Activated CD4-positive, alpha-beta T cell treated with anti-CD3 and anti-CD28 coated beads, Interleukin-2, amount 10 ng/mL, durations not matched to agents 7 days and 5 days (primary cell): ENCODE measurements at regions not wholly inside any gene's neighbourhood (a gene's known extent, or its start where the extent isn't known, plus 50 kb on each side); places are given as distances from the start of the nearest gene placed in this dataset.
"Not testable (repeated sequence)": the region's sequence is repeated elsewhere in the genome, so short reads cannot be mapped to it uniquely, and the experiment has no call there.

Experiments used
- CTCF ChIA-PET: fragments of 350-600 bp; sonication (Branson Sonifier 250); formaldehyde crosslinking; loops from one replicate; lab custom pipeline; 2021; ENCODE audit warnings: antibody characterized with exemption; lab: Charles Lee
- POLR2A ChIA-PET: fragments of 350-600 bp; sonication (Branson Sonifier 250); formaldehyde crosslinking; loops from one replicate; lab custom pipeline; 2021; ENCODE audit warnings: antibody characterized with exemption; lab: Charles Lee
- DNase-seq: peaks from one replicate; pipeline ENCODE4 v3.0.0-alpha.2; 2020
- H3K27ac Mint-ChIP-seq: one replicate; pipeline ENCODE4 v1.8.0; 2021; ENCODE audit warnings: mild to moderate bottlenecking, moderate library complexity, mixed read lengths
- H3K27me3 Mint-ChIP-seq: one replicate; pipeline ENCODE4 v1.8.0; 2021; ENCODE audit warnings: mixed read lengths
- H3K36me3 Mint-ChIP-seq: one replicate; pipeline ENCODE4 v1.8.0; 2021; ENCODE audit warnings: low read depth, mixed read lengths
- H3K4me1 Mint-ChIP-seq: one replicate; pipeline ENCODE4 v1.8.0; 2021; ENCODE audit warnings: mixed read lengths
- H3K4me3 Mint-ChIP-seq: one replicate; pipeline ENCODE4 v1.8.0; 2021; ENCODE audit warnings: mild to moderate bottlenecking, moderate library complexity, mixed read lengths
- H3K9me3 Mint-ChIP-seq: one replicate; pipeline ENCODE4 v1.8.0; 2021; ENCODE audit warnings: mixed read lengths

DNA sequence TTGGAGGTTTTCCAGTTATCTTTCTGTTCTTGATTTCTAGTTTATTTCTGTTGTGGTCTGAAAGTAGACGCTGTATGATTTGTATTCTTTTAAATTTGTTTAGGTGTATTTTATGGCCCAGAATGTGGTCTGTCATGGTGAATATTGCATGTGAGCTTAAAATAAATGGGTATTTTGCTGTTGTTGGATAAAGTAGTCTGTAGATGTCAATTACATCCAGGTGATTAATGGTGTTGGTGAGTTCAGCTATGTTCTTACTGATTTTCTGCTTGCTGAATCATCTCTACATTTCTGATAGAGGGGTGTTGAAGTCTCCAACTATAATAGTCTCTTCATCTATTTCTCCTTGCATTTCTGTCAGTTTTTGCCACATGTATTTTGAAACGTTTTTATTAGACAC lies 383.3 kb upstream of the SGO1 start:
- Mint-ChIP-seq H3K36me3 (no peaks in the 10 kb centered on the region), H3K27me3 (no peaks in the 10 kb centered on the region)
- POLR2A ChIA-PET, result no interaction called here

DNA sequence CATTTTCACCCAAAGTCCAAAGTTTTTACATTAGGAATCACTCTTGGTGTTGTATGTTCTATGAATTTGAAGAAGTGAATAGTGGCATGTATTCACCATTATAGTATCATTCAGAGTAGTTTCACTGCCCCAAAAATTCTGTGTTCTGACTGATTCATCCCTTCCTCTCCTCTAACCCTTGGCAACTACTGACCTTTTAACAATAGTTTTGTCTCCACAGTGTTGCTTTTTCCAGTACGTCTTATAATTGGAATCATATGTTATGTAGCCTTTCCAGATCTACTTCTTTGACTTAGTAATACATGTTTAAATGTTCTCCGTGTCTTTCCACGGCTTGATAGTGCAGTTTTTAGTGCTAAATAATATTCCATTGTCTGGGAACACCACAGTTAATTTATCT lies 379.0 kb upstream of the SGO1 start:
- H3K27ac Mint-ChIP-seq, result no peak overlapping the region
- no peak overlapping the region for H3K4me3 Mint-ChIP-seq
- H3K9me3 Mint-ChIP-seq, result peaks cover 3% of the 10 kb centered on the region
- H3K4me1 Mint-ChIP-seq, result no peaks in the 10 kb centered on the region
- no peaks in the 10 kb centered on the region for H3K36me3 Mint-ChIP-seq
- ChIA-PET POLR2A (no interaction called here), CTCF (no interaction called here)
- DNase-seq, result no peak
- H3K27me3 Mint-ChIP-seq, result no peaks in the 10 kb centered on the region

More for the DNA sequence above, 383.3 kb upstream of the SGO1 start:
- CTCF ChIA-PET, result no interaction called here
- no peak overlapping the region for H3K27ac Mint-ChIP-seq
- no peak overlapping the region for H3K4me3 Mint-ChIP-seq
- no peaks in the 10 kb centered on the region for H3K4me1 Mint-ChIP-seq
- no peaks in the 10 kb centered on the region for H3K9me3 Mint-ChIP-seq
- no peak for DNase-seq

DNA sequence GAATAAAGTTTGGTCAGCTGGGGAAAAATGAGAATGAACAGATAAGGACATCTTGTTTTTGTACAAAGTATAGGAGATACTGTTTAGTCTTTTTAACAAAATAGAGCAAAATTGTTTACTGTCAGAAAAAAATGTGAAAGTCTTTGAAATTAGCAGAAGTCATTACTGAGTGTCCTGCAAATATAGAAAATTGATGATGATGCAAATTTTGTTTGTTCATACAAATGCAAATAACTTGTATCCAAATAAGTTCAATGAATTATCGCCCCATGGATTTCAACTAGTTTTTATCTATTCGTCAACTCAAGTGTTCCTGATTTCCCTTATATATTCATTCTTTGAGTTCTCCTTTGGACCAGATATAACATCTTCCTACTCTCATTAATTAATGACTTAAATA lies 378.0 kb upstream of the SGO1 start:
- Mint-ChIP-seq H3K36me3 (no peaks in the 10 kb centered on the region), H3K4me1 (no peaks in the 10 kb centered on the region), H3K9me3 (peaks cover 3% of the 10 kb centered on the region), H3K27me3 (no peaks in the 10 kb centered on the region), H3K4me3 (no peak overlapping the region), H3K27ac (no peak overlapping the region)
- DNase-seq, result no peak
- CTCF ChIA-PET, result no interaction called here
- POLR2A ChIA-PET, result no interaction called here

DNA sequence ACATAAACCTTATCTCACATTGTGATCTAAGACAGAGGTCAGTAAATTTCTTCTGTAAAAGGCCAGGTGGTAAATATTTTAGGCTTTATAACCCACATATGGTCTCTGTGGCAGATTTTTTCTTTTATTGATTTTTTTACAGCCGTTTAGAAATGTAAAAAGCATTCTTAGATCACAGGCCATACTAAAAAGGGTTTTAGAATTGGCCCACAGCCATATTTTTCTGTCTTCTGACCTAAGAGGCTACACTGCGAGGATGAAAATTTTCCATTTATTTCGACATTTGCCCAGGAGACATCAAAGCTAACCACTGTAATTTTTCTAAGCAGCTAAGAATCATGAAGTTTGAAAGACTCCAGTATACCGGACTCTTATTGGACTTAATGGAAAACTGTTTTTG lies 377.2 kb upstream of the SGO1 start:
- peaks cover 3% of the 10 kb centered on the region for H3K9me3 Mint-ChIP-seq
- H3K36me3 Mint-ChIP-seq, result no peaks in the 10 kb centered on the region
- H3K4me1 Mint-ChIP-seq, result no peaks in the 10 kb centered on the region
- H3K27ac Mint-ChIP-seq, result no peak overlapping the region
- DNase-seq, result no peak
- POLR2A ChIA-PET, result no interaction called here
- no peak overlapping the region for H3K4me3 Mint-ChIP-seq
- CTCF ChIA-PET, result no interaction called here
- H3K27me3 Mint-ChIP-seq, result no peaks in the 10 kb centered on the region

DNA sequence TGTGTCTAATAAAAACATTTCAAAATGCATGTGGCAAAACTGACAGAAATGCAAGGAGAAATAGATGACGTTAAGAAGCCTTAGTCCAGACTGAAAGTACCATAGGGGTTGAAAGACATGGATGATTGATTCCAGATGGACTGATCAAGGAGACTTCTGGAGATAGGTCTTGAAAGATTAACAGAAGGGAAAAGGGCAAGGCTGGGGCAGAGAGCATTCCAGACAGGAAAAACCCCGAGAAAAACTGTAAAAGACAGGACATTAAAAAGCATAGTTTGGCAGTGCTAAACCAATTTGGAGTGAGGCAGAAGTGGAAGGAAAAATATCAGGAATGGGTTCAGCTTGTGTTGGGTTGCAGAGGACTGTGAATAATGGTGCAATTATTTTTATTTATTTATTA lies 375.2 kb upstream of the SGO1 start:
- H3K4me1 Mint-ChIP-seq, result no peaks in the 10 kb centered on the region
- POLR2A ChIA-PET, result no interaction called here
- no peak for DNase-seq
- no peaks in the 10 kb centered on the region for H3K36me3 Mint-ChIP-seq
- CTCF ChIA-PET, result no interaction called here
- no peak overlapping the region for H3K27ac Mint-ChIP-seq
- H3K27me3 Mint-ChIP-seq, result no peaks in the 10 kb centered on the region
- no peak overlapping the region for H3K4me3 Mint-ChIP-seq
- H3K9me3 Mint-ChIP-seq, result peaks cover 3% of the 10 kb centered on the region

DNA sequence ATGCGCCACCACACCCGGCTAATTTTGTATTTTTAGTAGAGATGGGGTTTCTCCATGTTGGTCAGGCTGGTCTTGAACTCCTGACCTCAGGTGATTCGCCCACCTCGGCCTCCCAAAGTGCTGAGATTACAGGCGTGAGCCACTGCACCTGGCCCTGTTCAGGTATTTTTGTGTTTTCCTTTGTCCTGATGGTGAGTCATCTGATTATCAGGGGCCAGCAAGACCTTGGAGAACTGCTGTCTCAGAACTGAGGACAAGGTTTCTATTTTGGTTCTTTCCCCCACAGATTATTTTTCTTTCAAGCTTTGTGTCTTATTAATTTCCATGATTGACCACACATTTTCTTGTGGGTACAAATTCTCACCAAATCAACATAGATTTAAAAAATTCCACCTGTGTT lies 374.4 kb upstream of the SGO1 start:
- H3K27me3 Mint-ChIP-seq, H3K4me1 Mint-ChIP-seq, H3K9me3 Mint-ChIP-seq, H3K36me3 Mint-ChIP-seq, CTCF ChIA-PET, DNase-seq, H3K27ac Mint-ChIP-seq, POLR2A ChIA-PET, H3K4me3 Mint-ChIP-seq: not testable (repeated sequence)

DNA sequence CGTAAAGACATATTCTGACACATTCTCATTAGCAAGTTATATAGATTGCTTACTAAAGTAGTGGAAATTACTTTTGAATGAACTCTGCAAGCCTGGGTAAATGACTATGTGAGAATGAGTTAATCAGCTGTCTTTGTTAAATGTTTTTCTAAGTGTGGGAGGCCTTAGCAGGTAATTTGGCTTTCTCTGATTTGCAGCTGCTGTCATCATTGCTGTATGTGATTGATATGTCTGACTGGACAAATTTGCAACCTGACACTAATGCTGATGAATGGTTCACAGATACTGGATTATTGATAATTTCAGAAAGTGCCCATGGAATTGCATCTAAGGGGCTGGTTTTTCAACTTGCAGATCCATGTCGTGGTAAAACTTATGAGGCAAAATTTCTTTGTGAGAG lies 372.2 kb upstream of the SGO1 start:
- POLR2A ChIA-PET, result no interaction called here
- H3K27me3 Mint-ChIP-seq, result no peaks in the 10 kb centered on the region
- DNase-seq, result no peak
- no peak overlapping the region for H3K4me3 Mint-ChIP-seq
- H3K36me3 Mint-ChIP-seq, result no peaks in the 10 kb centered on the region
- no peaks in the 10 kb centered on the region for H3K4me1 Mint-ChIP-seq
- H3K27ac Mint-ChIP-seq, result no peak overlapping the region
- H3K9me3 Mint-ChIP-seq, result no peaks in the 10 kb centered on the region
- CTCF ChIA-PET, result no interaction called here

DNA sequence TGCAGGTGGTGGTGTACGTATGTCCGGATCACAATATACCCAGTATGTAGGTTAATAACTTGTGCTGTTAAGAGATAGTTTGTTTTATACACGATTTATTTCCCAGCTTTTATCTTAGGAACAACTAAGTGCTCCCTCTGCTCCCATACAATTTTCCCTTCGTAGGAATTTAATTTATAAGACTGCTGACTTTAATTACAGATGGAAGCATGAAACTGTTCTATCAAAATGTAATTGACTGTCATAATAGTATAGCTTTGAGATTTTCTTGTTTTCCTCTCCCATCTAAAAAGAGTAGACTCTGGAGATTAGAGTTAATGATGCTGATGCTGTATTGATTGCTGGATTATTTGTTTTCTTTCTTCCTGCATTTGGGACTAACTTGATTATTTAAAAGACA lies 370.7 kb upstream of the SGO1 start:
- Mint-ChIP-seq H3K4me1 (no peaks in the 10 kb centered on the region), H3K27ac (no peak overlapping the region), H3K9me3 (peaks cover 2% of the 10 kb centered on the region), H3K36me3 (no peaks in the 10 kb centered on the region), H3K27me3 (no peaks in the 10 kb centered on the region), H3K4me3 (no peak overlapping the region)
- CTCF ChIA-PET, result no interaction called here
- POLR2A ChIA-PET, result no interaction called here
- no peak for DNase-seq

DNA sequence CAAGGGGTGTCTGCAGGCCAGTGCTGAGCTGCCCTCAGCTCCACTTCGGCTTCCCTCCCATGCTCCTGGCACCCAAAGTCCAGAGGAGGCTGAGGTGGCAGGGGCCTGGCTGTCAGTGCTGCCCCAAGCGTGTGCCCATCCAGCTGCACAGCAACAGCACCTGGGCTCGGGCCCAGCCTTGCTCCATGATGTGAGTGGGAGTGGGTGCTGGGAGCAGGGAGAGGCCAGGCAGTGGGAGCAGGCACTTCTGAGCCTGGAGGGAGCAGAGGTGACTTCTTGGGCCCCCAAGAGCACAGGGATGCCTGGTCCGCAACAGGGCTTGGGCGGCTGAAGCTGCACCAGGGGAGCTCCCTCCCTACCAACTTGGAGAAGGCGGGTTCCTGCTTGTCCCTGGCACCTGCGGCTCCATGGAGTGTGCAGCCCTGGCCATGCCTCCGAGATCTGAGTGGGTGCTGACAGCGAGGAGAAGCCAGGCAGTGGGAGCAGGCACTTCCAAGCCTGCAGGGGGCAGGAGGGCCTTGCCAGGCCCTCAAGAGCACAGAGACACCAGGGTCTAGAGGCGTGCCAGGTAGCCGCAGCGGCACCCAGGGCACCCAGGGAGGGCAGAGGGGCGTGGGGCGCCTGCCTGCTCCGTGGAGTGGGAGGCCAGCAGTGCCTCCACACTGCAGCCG lies 366.7 kb upstream of the SGO1 start:
- H3K4me3 Mint-ChIP-seq, result no peak overlapping the region
- peaks cover 10% of the 10 kb centered on the region for H3K9me3 Mint-ChIP-seq
- H3K27me3 Mint-ChIP-seq, result no peaks in the 10 kb centered on the region
- CTCF ChIA-PET, result no interaction called here
- H3K27ac Mint-ChIP-seq, result no peak overlapping the region
- POLR2A ChIA-PET, result no interaction called here
- no peaks in the 10 kb centered on the region for H3K36me3 Mint-ChIP-seq
- H3K4me1 Mint-ChIP-seq, result no peaks in the 10 kb centered on the region
- no peak for DNase-seq

DNA sequence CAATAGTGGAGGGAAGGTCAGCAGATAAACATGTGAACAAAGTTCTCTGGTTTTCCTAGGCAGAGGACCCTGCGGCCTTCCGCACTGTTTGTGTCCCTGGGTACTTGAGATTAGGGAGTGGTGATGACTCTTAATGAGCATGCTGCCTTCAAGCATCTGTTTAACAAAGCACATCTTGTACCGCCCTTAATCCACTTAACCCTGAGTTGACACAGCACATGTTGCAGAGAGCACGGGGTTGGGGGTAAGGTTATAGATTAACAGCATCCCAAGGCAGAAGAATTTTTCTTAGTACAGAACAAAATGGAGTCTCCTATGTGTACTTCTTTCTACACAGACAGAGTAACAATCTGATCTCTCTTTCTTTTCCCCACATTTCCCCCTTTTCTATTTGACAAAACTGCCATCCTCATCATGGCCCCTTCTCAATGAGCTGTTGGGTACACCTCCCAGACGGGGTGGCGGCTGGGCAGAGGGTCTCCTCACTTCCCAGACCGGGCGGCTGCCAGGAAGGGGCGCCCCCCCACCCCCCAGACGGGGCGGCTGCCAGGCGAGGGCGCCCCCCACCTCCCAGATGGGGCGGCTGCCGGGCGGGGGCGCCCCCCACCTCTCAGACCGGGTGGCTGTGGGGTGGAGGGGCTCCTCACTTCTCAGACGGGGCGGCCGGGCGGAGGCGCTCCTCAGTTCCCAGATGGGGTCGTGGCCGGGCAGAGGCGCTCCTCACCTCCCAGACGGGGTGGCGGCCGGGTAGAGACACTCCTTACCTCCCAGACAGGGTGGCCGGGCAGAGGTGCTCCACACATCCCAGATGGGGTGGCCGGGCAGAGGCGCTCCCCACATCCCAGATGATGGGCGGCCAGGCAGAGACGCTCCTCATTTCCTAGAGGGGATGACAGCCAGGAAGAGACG lies 361.6 kb upstream of the SGO1 start:
- H3K4me1 Mint-ChIP-seq, H3K36me3 Mint-ChIP-seq, H3K4me3 Mint-ChIP-seq, POLR2A ChIA-PET, H3K27me3 Mint-ChIP-seq, DNase-seq, H3K27ac Mint-ChIP-seq, CTCF ChIA-PET: not testable (repeated sequence)
- peaks cover 10% of the 10 kb centered on the region for H3K9me3 Mint-ChIP-seq

DNA sequence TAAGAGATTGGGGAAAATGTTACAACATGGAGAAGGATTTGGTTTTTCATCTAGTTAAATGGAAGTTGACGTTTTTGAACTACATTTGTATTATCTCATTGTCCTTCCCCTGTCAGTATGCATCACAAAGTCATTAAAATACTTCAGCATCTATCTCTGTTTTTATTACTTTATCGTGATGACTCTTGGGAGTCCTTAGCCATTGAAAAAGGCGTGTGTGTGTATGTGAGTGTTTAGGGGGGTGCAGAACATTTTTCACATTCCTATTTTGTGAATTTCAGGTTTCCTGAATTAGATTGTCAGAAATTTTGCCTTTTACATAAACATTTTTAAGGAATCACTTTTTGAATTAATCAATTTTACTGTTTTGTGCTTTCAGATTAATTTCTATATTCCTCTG lies 360.6 kb upstream of the SGO1 start:
- H3K36me3 Mint-ChIP-seq, result no peaks in the 10 kb centered on the region
- POLR2A ChIA-PET, result no interaction called here
- CTCF ChIA-PET, result no interaction called here
- DNase-seq, result no peak
- H3K27me3 Mint-ChIP-seq, result no peaks in the 10 kb centered on the region
- no peak overlapping the region for H3K4me3 Mint-ChIP-seq
- H3K9me3 Mint-ChIP-seq, result peaks cover 8% of the 10 kb centered on the region
- H3K27ac Mint-ChIP-seq, result no peak overlapping the region
- H3K4me1 Mint-ChIP-seq, result no peaks in the 10 kb centered on the region

DNA sequence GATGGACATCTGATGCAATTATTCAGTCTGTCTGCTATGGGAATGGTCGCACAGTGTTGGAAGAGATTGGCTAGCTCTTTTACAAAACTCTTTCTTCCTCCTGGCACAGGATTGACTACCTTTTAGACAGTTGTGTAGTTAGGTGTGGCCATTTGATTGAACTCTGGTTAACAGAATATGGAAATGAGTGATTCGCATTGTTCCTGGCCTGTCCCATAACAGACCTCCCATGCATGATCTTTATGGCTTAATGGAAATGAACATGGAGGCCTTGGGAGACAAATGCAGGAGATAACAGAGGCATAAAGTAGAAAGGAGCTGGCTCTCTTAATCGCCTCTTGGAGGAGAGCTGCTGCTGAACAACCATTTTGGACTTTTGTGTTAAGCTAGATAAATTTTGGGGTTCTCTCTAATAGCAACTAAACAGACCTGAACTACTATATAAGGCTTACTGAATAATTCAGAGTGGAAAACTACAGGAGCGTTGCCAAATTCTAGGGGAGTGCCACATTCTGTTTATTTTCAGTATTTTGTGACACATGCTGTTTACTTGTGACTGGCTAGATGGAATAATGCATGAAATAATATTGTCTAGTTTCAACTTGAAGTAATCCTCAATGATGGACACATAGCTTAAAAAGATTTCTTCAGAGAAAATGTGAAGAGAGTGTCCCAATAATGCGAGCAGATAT lies 357.7 kb upstream of the SGO1 start:
- Mint-ChIP-seq H3K4me3 (no peak overlapping the region), H3K4me1 (no peaks in the 10 kb centered on the region), H3K9me3 (peaks cover 5% of the 10 kb centered on the region), H3K27ac (no peak overlapping the region), H3K36me3 (no peaks in the 10 kb centered on the region), H3K27me3 (no peaks in the 10 kb centered on the region)
- ChIA-PET CTCF (no interaction called here), POLR2A (no interaction called here)
- DNase-seq, result no peak

DNA sequence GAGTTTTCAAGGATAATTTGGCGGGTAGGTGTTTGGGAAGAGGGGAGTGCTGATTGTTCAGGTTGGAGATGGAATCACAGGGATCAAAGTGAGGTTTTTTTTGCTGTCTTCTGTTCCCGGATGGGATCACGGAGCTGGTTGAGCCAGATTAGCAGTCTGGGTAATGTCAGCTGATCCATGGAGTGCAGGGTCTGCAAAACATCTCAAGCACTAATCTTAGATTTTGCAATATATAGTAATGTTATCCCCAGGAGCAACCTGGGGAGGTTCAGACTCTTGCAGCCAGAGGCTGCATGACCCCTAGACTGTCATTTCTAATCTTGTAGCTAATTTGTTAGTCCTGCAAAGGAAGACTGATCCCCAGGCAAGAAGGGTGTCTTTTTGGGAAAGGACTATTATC lies 354.1 kb upstream of the SGO1 start:
- H3K27me3 Mint-ChIP-seq, result no peaks in the 10 kb centered on the region
- no peaks in the 10 kb centered on the region for H3K36me3 Mint-ChIP-seq
- DNase-seq, result no peak
- peaks cover 2% of the 10 kb centered on the region for H3K9me3 Mint-ChIP-seq
- ChIA-PET POLR2A (no interaction called here), CTCF (interaction anchor here (0.6 kb wide), 1 partner anchor 648 kb away, joined by 3 read pairs; no protein-coding TSS in a partner anchor)
- H3K4me1 Mint-ChIP-seq, result no peaks in the 10 kb centered on the region
- no peak overlapping the region for H3K4me3 Mint-ChIP-seq
- H3K27ac Mint-ChIP-seq, result no peak overlapping the region
